NCI-H226 (cell line): ENCODE measurements at regions not wholly inside any gene's neighbourhood (a gene's known extent, or its start where the extent isn't known, plus 50 kb on each side); places are given as distances from the start of the nearest gene placed in this dataset.
"Not testable (repeated sequence)": the region's sequence is repeated elsewhere in the genome, so short reads cannot be mapped to it uniquely, and the experiment has no call there.

Experiments used
- DNase-seq: peaks from one replicate; pipeline ENCODE4 v3.0.0-alpha.2; 2015

DNA sequence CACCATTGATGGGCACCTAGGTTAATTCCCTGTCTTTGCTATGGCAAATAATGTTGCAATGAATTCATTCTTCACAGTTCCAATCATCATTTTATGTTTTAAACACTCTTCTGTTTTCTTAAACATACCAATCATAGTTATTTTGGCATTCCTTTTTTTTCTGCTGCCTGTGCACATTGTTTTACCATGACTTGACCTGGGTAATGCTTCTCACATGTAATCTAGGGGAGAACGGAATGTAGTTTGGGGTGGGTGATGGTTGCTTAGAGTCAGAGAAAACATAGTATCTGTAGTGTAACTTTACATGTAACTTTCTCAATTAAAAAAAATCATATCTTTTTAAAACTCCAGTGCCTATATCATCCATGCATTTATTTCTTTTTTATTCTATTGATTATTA is 1945.3 kb upstream of the RAG2 start:
- peak; percentile 83 for DNase-seq

DNA sequence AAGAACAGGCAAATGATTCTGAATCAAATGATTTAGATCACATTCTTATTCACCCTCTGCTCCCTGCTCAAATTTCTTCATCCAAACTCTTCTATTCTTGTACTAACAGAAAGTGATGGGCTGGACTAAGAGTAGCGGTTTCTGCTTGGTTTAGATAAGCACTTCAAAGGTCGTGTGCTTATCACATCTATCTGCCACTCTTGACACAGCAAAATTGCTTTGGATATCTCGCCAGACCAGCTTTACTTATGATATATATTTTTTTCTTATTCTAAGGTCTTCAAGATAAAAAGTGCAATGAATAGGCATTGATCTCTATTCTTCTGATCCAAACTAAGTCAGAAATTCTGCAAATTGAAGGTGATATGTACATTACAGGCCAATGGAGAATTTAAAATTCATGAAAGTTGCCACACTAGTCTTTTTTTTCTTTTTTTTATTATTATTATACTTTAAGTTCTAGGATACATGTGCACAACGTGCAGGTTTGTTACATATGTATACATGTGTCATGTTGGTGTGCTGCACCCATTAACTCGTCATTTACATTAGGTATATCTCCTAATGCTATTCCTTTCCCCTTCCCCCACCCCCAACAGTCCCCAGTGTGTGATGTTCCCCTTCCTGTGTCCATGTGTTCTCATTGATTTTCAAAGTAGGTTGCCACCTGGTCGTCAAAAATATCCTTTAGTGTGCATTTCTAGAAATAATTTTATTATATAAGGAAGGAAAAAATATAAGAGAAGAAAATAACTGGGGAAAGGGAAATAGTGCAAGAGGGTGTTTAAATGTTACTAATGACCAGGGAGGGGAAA is 1941.0 kb upstream of the RAG2 start:
- DNase-seq, result no peak

DNA sequence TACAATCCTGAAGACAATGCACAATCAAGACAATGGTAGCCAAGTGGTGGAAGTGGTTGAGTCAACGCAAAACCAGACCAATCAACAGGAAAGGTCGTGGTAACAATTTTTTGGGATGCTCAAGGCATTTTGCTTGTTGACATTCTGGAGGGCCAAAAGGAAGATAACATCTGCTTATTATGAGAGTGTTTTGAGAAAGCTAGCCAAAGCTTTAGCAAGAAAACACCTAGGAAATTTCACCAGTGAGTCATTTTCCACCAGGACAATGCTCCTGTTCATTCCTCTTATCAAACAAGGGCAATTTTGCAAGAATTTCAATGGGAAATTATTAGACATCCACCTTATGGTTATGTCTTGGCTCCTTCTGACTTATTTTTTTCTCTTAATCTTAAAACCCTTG is 1932.2 kb upstream of the RAG2 start:
- peak; percentile 68 for DNase-seq

DNA sequence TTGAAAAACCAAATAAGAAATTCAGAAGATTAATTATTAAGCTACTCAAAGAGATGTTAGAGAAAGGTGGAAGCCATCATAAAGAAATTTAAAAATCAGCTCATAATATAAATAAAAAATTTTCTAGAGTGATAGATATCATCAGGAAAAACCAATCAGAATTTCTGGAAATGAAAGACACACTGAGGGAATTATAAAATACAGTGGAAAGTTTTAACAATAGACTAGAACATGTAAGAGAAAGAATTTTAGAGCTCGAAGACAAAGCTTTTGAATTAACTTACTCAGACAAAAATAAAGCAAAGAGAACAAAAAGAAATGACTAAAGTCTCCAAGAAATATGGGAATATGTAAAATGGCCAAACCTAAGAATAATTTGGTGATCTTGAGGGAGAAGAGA is 1926.9 kb upstream of the RAG2 start:
- no peak for DNase-seq

DNA sequence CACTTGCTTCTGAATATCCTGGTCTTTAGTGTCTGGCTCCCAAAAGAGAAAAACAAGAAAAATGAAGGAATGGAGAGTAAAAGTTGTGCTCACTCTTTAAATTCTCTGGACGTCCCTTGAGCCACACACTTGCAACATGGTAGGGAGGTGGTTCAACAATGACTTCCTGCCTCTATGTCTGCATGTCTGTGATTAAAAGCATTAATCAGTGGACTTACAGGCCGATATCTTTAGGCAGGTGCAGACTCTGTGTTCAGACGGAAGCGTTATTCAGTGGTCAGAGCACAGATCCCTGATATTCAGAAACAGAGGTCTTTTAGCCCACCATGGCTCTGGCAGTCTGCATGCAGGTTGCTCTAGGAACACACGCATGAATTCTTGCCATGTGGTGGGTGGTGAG is 1920.0 kb upstream of the RAG2 start:
- DNase-seq, result no peak

DNA sequence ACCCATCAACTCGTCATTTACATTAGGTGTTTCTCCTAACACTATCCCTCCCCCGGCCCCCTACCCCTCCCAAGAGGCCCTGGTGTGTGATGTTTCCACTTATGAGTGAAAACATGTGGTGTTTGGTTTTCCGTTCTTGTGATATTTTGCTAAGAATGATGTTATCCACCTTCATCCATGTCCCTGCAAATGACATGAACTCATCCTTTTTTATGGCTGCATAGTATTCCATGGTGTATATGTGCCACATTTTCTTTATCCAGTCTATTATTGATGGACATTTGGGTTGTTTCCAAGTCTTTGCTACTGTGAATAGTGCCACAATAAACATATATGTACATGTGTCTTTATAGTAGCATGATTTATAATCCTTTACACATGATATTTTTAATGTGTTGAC is 1914.8 kb upstream of the RAG2 start:
- DNase-seq, result not testable (repeated sequence)

DNA sequence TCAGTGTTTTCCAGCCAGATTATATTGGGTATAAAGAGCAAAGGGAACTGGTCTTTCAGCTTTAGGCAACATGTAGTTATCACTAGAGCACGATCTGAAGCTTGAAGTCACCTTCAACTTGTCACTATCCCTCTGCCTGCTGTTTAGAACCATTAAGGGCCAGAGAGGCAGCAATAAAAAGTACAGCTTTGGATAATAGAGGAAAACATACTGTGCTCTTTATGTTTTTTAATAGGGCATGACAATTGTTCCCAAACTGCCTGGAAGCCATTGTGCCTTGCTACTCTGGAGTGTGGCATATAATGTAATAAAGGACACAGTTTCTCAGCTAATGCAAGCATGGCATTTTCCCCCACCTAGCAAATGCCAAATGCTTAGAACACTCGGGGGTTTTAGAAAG is 1912.0 kb upstream of the RAG2 start:
- DNase-seq, result no peak

DNA sequence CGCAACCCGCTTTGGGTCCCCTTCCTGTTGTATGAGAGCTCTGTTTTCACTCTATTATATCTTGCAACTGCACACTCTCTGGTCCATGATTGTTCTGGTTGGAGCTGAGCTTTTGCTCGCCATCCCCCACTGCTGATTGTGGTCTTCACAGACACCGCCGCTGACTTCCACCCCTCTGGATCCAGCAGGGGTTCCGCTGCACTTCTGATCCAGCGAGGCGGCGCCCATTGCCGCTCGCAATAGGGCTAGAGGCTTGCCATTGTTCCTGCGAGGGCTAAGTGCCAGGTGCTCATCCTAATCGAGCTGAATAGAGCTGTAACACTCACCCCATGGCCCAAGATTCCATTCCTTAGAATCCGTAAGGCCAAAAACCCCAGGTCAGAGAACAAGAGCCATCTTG is 1905.8 kb upstream of the RAG2 start:
- no peak for DNase-seq

DNA sequence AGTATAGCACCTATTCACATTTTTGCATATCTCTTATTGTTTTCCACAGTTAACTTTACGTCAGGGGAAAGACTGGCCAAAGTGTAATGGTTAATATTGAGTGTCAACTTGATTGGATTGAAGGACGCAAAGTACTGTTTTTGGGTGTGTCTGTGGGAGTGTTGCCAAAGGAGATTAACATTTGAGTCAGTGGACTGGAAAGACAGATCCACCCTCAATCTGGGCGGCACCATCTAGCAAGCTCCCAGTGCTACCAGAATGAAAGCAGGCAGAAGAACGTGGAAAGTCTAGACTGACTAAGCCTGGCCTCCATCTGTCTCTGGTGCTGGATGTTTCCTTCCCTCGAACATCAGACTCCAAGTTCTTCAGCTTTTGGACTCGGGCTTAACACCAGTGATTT is 1900.7 kb upstream of the RAG2 start:
- no peak for DNase-seq

DNA sequence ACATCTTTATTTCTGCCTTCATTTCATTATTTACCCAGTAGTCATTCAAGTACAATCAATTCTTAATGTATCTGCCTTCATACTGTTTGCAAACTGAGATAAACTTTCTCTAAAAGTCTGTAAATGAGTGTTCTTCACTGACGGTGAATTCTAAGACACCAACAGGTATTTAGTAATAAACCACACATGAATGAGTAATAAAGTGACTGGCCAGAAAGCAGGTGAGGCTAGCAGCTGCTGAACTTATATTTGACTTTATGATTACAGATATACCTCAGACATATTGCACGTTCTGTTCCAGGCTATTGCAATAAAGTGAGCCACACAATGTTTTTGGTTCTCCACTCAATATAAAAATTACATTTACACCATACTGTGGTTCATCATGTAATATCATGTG is 1894.0 kb upstream of the RAG2 start:
- no peak for DNase-seq

DNA sequence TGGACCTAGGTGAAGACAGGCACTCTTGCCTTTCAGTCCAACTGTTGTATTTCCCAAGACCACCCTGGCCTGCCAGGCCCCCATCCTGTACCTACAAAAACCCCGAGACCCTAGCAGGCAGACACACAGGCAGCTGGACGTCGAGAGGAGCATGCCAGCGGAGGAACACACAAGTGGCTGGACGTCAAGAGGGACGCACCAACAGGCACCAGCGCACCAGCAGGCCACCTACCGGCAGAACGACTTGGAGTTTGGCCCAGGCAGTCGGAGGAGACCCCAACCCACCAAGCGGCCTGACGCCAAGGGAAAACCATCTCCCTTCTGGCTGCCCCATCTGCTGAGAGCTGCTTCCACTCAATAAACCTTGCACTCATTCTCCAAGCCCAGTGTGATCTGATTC is 1883.4 kb upstream of the RAG2 start:
- no peak for DNase-seq

DNA sequence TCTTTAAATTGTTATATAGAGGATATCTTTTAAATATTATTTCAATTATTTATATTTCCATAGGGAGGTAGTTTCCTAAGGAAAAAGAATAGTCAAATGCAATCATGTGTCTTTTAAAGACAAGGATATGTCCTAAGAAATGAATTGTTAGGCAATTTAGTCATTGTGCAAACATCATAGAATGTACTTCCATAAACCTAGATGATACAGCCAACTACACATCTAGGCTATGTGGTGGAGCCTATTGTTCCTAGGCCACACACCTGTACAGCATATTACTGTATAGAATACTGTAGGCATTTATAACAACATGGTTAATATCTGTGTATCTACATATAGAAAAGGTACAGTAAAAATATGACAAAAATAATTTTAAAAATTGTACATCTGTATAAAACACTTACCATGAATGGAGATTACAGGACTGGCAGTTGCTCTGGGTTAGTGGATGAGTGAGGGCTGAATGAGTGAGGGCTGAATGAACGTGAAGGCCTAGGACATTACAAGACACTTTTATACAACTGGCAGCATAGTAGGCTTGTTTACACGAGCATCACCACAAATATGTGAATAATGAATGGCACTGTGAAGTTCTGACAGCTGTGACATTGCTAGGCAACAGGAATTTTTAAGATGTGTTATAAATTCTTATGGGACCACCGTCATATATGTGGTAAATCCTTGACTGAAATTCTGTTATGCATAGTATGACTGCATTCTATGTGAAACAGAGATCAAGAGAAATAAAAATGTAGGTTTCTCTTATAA is 1879.0 kb upstream of the RAG2 start:
- peak; percentile 8 for DNase-seq

DNA sequence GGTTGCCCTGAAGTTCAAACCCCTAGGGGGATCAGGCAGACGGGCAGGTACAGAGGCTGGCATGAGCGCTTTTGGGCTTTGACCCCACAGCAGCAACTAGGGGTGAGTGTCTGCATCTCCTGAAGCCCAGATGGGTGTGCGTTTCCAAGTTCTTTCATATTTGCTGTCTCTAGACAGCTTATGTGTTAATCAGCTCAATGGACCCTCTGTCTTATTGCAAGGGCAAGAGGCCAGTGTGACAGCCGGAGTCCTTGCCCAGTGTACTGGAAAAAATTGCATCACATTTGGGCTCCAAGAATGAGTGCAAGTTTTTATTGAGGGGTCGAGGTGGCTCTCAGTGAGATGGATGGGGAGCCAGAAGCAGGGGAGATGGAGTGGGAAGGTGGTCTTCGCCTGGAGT is 1863.7 kb upstream of the RAG2 start:
- DNase-seq, result no peak

DNA sequence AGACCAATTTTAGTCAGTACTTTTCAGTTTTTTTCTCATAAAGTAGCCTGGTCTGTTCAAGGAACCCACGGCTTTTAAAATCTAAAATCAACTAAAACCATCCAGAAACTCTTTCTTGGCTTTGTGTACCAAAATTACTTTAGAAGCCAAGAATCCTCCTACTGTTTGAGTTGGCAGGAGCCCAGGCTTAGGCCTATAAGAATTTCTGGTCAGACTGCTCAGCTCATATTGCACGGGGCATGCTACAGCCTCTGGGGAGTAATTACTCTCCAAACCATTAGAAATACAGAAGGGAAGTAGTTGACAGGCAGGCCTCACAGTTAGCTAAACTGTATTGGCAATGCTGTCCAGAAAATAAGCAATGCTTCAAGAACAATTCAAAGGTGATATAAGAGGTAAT is 1862.9 kb upstream of the RAG2 start:
- peak; percentile 92 for DNase-seq

DNA sequence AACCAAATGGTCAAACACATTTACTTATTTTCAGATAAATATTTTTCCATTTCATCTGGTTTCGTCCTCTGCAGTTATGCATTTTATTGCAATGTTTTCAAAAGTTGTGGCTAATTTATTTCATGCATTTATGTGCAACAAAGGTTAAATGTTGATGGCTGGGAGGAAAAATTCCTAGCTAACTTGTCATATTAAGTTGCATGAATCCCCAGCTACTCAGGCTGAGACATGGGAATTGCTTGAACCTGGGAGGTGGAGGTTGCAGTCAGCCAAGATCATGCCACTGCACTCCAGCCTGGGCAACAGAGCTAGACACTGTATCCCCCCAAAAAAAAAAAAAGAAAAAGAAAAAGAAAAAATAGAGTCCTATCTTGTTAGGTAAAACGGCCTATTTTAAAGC is 1862.4 kb upstream of the RAG2 start:
- DNase-seq, result peak; percentile 74

DNA sequence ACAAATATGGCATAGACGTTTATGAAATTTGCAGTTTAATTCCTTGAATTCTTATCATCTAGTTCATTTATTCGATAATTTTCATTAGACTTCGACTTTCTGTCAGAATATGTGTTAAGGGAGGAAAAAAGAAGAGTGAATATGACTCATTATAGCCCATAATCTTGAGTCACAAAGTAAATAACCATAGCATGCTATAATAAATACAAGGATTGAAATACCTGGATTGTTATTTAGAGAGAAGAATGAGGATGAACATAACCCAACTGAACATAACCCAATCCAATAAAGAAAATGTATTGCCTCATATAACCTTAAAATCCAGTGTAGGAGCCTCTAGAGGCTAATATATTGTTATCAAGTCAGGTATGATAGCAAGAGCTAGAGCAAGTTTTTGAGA is 1858.3 kb upstream of the RAG2 start:
- no peak for DNase-seq

DNA sequence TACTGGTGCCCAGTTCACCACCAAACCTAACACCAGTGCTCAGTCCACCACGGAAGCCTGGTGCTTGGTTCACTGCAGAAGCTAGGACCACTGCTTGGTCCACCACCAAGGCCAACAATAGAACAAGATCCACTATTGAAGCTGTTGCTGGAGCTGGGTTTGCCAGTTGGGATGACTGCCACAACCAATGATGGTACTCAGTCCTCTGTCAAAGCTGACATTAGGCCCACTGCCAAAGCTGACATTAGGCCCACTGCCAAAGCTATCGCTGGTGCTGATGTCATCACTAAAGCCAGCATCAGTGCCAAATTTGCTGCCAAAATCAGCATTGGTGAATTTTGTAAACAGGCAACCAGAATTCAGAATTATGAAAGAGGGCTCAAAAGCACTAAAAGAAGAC is 1850.2 kb upstream of the RAG2 start:
- DNase-seq, result no peak

DNA sequence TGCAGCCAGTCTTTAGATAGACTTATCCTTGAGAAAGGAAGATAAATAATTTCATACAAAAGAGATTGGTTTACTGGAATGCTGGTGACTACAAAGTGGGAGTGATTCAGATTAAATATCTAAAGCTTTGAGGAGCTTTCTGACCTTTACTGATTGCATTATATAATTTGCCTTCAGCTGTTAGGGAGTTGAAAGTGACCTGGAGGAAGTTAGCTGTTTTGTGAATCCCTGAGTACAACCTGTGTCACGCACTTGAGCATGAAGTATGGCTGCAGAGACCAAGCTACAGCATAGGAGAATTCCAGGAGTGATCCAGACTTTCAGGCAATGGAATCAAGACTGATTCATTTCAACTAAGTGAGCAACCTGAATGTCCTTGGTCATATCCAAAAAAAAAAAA is 1848.3 kb upstream of the RAG2 start:
- peak; percentile 88 for DNase-seq

DNA sequence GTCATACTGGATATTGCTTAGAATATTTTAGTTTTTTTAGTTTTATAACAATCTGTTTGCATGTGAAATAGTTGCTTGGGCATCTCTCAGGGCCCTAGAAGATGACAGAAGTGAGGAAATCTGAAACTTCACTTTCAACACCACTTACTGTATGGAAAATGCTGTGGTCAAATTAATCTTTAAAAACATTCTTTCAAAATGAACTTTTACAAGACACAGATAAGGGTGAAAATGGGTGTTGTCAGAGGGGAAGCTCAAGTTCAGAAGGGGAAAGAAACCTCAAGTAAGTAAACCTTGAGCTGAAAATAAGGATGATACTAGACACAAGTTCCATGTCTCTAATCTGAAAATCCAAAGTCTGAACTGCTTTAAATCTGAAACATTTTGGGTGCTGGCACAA is 1840.1 kb upstream of the RAG2 start:
- DNase-seq, result peak; percentile 55

DNA sequence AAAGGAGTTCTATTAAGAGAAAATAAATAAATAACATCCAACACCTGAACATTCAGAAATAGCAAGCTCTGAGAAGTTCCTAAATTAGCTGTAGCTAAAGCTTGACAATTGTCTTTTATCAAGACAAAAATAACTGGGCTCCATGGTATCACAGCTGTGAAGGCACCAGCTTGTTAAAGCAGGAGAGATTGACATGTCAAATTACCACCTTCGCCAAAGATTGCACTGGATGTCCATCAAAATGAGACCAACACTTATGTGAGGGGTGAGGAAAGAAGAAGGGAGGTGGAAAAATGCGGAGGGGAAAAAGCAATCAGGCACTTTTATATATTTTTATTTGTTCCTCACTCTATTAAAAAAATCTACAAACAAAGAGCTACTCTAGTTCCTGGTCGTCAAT is 1827.5 kb upstream of the RAG2 start:
- DNase-seq, result no peak

DNA sequence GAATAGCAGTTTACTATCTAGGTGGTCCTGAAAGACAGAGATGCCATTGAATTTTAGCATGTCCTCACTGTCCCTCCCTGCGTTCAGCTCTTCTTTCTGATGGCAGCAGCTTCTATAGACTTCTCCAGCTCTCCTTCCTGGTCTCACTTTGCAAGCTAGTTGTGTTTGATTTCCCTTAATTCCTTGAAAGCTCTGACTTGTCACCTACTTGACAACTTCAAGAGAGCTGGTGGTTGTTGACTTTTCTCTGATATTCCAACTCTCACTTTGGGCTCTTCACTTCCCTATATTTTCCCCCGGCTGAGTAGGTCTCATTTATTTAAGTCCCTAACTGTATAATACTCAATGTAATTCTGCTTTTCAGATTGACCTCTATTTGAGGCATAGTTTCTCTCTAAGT is 1825.0 kb upstream of the RAG2 start:
- no peak for DNase-seq

DNA sequence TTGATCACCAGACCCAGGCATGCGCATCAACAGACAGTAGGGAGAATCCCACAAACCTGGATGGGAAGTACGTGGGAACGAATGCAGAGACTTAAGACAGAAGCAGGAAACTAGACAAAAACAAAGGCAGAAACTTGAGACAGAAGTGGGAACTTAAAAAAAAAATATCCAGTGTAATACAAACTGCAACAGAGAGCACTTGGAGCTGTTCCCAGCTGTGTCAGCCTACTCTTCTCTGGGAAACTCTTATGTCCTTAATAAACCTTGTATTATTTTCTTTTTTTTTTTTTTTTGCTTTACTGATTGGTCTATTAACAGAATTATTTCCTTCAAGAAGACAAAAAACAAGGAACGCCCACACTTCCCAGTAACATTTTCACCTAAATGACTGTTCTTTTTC is 1818.1 kb upstream of the RAG2 start:
- DNase-seq, result no peak

DNA sequence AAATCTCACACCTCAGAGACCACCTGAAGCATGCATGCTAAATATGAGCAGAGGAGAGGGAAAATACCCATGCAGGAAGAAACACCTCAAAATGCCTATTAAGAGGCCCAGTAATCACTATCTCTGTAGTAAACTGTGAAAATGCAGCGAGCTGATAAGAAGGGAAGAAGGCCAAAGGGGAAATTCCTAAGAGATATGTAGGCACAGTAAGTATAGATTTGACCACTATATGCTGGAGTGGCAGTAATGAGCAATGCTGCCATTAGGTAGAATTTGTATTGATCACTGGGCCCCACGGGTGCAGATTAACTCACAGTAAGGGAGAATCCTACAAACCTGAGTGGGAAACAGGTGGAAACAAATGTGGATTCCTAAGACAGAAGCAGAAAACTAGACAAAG is 1813.1 kb upstream of the RAG2 start:
- DNase-seq, result peak; percentile 60

DNA sequence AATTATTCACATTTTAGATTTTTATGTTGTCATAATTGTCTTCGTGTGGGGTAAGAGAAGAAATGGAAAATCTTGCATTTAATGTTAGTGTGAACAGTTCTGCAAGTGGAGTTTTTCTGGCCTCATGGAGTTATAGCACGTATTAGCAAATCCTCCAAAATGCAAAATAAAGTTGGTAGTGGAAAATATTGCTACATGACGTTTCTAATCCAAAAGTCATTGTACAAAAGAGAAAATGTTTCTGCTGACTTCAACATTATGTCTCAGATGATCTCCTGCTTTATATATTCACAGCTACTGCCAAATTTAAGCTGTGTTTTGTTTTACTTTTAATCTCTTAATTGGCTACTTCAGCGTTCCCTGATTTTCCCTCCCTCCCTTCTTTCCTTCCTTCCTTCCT is 1804.0 kb upstream of the RAG2 start:
- DNase-seq, result no peak

DNA sequence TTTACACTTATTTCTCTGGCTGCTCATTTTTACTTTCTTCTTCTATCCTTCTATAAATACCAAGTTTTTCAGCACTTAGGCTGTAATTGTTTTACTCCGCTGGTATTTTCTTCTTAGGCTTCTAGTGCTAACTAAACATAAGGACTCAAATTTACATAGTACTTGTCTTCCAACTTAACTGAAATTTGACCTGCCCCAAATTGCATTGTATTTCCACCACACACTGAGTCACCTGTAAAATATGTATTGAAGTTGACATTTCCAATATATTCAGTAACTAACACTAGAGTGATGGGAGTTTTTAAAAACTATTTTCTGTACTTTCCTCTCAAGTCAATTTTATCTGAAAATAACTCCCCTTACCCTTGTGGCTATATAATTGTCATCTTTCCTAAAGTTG is 1794.1 kb upstream of the RAG2 start:
- DNase-seq, result no peak
